HG02642 (cell line): ENCODE measurements at regions not wholly inside any gene's neighbourhood (a gene's known extent, or its start where the extent isn't known, plus 50 kb on each side); places are given as distances from the start of the nearest gene placed in this dataset.

Experiments
- ATAC-seq: cut with Tn5 transposase; IDR thresholded peaks from one replicate; pipeline ENCODE4 v1.9.1; 2021; ENCODE audit warnings: mild to moderate bottlenecking; ENCODE audit not compliant: unreplicated experiment, poor library complexity

GRCh38 chr1:79603843-79604242 lies 597.3 kb upstream of the ADGRL4 start:
- no peak for ATAC-seq

GRCh38 chr1:79599257-79599656 lies 592.7 kb upstream of the ADGRL4 start:
- no peak for ATAC-seq

DNA sequence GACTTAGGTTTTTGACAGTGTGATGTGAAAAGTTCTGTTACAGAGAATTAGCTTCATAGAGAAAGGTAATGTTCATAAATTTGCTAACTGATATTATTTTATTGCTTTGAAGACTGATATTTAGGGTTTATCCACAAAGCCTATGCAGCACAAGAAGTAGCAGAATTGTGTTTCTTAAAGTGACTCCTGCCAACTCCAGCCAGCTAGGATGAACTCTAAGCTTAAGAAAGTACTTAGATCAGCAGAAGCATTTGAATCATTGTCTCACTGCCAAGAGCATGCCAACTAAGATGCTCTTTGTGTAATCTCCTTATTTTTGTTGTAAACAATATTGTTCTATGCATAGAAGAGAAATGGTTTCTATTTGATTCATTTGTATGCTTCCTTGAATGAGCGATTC lies 589.4 kb upstream of the ADGRL4 start:
- ATAC-seq = no peak

GRCh38 chr1:79594121-79594698 lies 587.7 kb upstream of the ADGRL4 start:
- ATAC-seq = no peak

- ATAC-seq = no peak
These were observed 586.2 kb upstream of the ADGRL4 start for GRCh38 chr1:79592707-79593106.

DNA sequence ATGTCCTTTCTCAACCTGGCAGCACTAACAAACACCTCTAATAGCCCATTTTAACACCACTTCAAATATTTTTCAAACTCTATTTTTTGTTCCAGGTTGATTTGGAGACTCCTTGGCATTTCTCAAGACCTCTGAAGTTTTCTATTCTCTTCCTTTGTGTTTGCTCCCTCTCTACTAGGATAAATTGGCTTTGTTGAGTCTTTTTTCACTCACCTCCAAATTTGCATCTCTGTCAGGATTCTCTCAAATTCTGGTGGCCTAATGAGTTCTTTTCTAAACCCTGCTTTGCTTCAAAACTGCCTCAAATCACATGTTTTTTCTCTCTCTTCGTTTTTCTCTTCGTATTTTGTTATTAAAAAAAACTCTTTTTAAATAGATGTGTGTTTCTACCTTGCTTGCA lies 582.2 kb upstream of the ADGRL4 start:
- no peak for ATAC-seq

GRCh38 chr1:79587229-79587628 lies 580.7 kb upstream of the ADGRL4 start:
- no peak for ATAC-seq

- no peak for ATAC-seq
These were observed 579.3 kb upstream of the ADGRL4 start for GRCh38 chr1:79585801-79586200.

GRCh38 chr1:79575424-79575823 lies 568.9 kb upstream of the ADGRL4 start:
- ATAC-seq = no peak

GRCh38 chr1:79568411-79568810 lies 561.9 kb upstream of the ADGRL4 start:
- ATAC-seq = no peak

GRCh38 chr1:79561521-79561978 lies 555.0 kb upstream of the ADGRL4 start:
- ATAC-seq = no peak

- no peak for ATAC-seq
These were observed 549.7 kb upstream of the ADGRL4 start for GRCh38 chr1:79556189-79556588.

- no peak for ATAC-seq
These were observed 548.2 kb upstream of the ADGRL4 start for GRCh38 chr1:79554688-79555087.

DNA sequence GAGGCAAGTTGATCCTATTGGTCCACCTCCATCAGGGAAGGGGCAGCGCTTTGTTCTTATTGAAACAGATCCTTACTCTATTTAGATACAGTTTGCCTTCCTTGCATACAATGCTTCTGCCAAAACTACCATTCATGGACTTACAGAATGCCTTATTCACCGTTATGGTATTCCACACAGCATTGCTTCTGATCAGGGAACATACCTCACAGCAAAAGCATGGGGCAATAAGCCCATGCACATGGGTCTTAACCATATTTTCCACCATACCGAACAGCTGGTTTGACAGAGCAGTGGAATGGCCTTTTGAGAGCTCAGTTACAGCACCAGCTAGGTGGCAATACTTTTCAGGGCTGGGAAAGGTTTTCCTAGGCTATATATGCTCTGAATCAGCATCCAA lies 544.8 kb upstream of the ADGRL4 start:
- ATAC-seq = no peak

DNA sequence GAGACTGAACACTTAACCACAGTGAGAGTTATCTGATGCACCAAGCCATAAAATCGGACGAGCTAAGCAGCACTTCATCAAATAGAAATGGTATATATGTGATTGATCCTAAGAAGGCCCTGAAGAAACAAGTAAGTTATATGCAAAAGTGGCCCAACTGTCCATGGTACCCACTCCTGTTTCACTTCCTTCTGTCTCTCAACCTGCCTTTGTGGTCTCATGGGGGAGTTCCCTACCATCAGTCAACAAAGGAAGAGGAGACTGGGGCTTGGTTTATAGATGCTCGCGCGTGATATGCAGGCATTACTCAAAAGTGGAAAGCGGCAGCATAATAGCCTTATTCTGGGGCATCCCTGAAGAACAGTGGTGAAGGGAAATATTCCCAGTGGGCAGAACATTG lies 543.9 kb upstream of the ADGRL4 start:
- ATAC-seq = no peak

- no peak for ATAC-seq
These were observed 542.7 kb upstream of the ADGRL4 start for GRCh38 chr1:79549201-79549600.

DNA sequence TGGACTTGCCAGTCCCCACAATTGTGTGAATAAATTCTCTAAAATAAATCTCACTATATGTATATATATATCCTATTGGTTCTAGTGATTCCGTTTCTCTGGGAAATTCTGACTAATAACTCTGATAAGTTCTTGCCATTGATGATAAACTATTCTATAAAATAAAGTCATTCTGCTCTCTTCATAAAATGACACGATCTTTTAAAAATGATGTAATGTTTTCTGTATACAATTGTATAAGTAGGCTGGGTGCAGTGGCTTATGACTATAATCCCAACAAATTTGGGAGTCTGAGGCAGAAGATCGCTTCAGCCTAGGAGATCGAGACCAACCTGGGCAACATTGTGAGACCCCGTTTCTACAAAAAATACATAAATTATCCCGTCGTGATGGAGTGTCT lies 541.0 kb upstream of the ADGRL4 start:
- no peak for ATAC-seq

DNA sequence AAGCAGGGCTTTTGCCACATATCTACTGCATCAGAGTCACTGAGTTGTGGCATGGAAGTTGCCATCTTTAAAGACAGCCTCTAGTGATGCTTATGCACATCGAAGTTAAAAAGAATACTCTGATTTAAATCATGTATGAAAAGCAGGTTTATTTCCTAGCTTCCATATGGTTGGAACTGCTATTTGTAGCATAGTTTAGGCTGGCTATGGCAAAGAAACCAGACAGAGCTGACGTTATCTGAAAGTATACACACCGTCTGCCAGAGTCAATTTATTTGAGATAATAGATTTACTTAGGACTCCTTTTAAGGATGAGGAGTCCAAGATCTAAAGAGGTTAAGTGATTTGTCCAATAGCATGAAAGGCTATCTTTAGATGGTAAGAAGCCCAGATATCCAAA lies 536.9 kb upstream of the ADGRL4 start:
- ATAC-seq = no peak

DNA sequence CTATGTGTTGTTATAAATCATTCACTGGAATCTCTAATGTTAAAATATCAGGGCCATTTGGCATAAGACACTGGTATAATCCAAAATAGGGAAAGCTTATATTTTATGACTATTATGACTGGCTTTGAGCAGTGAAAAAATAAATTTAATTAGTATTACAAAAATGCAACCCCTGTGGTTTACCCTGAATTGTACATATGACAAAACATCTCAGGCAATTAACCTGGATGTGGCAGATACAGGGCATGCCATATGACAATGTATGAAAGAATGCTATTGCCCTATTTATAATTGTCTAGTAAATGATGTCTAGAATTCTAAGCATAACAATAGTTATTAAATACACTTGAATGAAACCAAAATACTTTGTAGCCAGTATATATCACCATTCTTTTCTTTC lies 532.5 kb upstream of the ADGRL4 start:
- ATAC-seq = no peak

GRCh38 chr1:79532555-79532954 lies 526.0 kb upstream of the ADGRL4 start:
- ATAC-seq = no peak

GRCh38 chr1:79531790-79532189 lies 525.3 kb upstream of the ADGRL4 start:
- no peak for ATAC-seq

DNA sequence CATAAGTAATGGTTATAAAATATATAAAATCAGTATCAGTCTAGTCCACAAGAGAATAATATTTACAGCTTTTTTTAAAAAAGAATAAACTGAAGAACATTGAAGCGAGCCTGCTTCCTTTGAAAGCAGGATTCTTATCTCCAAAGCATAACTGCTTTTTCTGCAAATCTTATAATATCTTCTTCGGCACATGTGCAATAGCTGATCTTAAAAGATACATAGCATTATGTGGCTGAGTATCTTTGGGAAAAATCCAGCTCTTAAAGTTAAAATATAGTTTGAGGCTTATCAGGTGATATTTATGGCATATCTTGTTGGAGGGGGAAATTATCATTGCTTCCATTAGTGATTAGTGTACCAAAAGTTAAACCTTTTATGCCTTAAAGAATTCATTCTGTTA lies 523.9 kb upstream of the ADGRL4 start:
- no peak for ATAC-seq

GRCh38 chr1:79530055-79530454 lies 523.5 kb upstream of the ADGRL4 start:
- ATAC-seq = no peak
